ENCODE measurements at regions not wholly inside any gene's neighbourhood (a gene's known extent, or its start where the extent isn't known, plus 50 kb on each side); places are given as distances from the start of the nearest gene placed in this dataset.
A peak's percentile ranks its signal among the peaks of the same experiment; 100 is the strongest.
"Not testable (repeated sequence)": the region's sequence is repeated elsewhere in the genome, so short reads cannot be mapped to it uniquely, and the experiment has no call there.

DNA sequence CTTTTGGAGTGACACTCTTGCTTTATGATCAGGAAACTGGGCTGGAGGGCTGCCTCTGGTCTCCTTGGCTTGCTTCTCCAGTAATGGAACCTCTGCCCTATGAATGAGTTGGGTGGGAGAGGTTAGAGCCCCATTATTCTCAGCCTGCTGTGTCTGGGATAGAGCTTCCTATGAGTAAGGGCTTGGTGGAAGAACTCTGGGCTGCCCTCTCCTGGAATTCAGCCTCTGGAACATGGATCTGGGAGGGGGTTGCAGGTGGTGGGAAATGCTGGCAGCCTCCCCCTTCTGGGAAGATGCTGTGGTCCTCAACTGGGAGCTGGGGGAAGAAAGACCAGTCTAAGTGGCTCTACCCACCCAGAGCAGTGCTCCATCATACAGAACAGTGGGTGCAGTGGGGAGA, 81.8 kb upstream of the SYN3 start:
- DNase-seq, result no peak

DNA sequence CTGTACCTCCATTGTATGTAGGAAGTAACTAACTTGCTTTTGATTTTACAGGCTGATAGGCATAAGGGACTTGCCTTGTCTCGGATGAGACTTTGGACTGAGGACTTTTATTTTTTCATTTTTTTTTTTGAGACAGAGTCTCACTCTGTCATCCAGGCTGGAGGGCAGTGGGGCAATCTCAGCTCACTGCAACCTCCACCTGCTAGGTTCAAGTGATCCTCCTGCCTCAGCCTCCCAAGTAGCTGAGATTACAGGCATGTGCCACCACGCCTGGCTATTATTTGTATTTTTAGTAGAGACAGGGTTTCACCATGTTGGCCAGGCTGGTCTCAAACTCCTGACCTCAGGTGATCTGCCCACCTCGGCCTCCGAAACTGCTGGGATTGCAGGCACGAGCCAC, 80.2 kb upstream of the SYN3 start:
- DNase-seq, result not testable (repeated sequence)

DNA sequence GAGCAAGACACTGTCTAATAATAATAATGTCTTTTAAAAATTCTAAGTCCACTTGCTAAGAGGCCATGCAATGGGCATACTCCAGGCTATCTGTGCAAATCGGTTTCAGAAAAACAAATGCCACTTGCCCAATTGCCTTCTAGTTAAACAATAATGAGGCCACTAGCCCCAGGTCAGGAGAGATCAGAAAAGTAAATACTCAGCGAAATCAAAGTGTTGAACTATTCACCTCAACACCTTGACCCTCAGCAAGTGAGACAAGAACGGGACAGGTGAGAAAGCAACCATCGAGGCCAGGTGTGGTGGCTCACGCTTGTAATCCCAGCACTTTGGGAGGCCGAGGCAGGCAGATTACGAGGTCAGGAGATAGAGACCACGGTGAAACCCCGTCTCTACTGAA, 72.3 kb upstream of the SYN3 start:
- DNase-seq, result no peak

DNA sequence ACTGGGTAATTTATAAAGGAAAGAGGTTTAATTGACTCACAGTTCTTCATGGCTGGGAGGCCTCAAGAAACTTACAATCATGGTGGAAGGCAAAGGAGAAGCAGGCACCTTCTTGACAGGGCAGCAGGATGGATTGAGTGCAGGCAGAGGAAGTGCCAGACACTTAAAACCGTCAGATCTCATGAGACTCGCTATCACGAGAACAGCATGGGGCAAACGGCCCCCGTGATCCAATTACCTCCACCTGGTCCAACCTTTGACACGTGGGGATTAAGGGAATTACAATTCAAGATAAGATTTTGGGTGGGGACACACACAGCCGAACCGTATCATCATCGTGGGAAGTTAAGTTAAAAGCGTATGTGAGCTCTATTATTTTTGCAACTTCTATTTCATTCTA, 71.4 kb upstream of the SYN3 start:
- no peak for DNase-seq

DNA sequence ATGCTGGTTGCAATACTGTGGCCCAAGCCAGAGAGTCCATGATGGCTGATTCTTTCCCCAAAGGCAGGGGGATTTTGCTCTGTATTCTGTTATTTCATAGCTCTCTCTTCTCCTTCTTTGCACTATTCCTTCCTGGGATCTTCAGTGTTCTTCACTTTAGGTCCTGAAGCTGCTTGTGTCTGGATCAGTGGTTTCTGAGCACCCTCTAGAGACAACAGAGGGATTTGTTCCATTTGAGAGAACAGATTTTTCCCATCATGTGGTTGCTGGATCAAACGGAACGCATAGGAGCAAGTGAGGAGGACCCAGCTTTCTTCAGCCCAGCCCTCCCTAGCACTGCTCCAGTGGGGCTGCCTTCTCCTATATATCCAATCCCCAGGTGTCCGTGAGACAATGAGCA, 68.7 kb upstream of the SYN3 start:
- DNase-seq, result peak; percentile 21 to 67 (median 28)

DNA sequence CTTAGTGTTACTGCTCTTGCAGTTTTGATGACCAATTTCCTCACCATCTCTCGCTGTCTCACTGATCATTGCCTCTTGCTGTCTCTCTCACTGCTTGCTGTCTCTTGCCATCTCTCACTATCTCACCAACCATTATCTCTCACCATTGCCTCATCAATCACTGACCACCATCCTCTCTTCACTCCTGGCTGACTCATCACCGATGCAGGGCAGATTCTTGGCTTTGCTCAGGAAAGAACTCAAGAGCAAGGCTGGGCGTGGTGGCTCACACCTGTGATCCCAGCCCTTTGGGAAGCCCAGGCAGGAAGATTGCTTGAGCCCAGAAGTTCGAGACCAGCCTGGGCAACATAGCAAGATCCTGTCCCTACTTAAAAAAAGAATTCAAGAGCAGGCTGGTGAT, 66.3 kb upstream of the SYN3 start:
- DNase-seq, result no peak

DNA sequence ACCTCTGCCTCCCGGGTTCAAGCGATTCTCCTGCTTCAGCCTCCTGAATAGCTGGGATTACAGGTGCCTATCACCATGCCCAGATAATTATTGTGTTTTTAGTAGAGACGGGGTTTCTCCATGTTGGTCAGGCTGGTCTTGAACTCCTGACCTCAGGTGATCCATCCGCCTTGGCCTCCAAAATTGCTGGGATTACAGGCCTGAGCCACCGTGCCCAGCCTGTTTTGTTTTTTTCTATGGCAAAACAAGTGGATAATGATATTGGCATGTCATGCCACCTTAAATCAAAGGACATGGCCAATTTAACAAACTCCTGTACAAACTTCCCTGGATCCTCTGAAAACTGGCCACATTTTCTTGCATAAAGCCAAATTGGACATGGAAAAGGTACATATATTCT, 64.3 kb upstream of the SYN3 start:
- DNase-seq, result not testable (repeated sequence)

DNA sequence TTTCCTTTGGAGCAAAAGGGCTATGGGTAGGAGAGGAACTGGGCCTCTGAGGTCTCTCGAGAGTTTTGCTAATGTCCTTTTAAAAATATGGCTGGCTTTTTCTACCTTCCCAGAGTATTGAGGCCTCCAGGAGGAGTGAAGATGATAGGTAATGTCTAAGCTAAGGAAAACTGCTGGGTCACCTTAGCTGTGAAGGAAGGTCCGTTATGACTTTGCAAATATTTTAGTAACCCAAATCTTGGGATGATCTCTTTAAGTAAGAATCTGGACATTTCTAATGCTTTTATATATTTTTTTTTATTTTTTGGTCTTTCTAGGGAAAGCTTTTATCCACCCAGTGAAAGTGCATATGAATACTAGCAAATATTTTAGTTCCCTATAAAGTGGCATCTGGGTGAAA, 60.9 kb upstream of the SYN3 start:
- DNase-seq, result no peak

DNA sequence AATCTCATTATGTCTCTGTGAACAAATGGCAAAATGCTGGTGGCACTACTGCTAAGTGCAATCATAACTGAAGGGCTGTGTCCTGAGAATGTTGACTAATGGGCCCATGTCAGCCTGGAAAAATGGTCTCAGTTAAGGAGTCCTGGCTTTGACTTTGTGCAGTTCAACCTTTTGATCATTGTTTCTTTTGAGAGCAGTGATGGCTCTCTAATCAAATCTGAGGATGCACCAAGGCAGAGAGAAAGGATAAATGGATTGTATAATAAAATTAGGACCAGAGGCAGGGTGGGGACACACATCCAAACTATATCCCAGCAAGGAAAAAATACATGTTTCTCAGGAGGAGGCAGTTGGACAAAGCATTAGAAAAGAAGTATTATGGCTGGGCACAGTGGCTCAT, 59.6 kb upstream of the SYN3 start:
- DNase-seq, result no peak

DNA sequence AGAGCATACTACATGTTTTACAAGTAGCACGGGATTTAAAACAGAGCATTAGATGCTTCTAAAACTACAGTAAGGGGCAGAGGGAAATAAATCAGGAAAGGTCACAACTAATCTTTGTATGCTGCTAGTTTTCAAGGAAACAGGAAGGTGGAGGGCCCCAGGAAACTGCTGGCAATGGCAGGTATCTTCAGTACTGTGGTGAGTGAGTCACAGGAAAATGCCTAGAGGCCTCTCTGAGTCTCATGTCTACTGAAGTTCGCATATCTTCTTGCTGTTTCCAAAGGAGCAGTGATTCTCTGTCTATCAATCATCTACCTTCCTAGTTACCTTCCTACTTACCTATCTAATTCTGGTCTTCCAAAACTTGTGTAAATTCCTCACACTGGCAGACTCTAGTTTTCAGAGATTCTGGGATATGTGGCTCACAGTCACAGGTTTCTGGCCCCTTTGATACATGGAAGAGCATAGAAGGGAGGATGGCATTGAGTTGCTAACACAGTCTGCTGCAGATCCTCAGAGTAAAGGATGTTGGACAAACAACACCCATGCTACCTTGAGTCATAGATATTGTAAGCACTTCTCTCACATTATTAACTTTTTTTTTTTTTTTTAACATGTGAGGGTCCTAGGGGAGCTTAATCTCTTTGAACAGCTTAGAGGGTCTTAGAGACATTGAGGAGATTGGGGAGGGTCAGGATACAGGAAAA, 58.8 kb upstream of the SYN3 start:
- DNase-seq, result no peak

DNA sequence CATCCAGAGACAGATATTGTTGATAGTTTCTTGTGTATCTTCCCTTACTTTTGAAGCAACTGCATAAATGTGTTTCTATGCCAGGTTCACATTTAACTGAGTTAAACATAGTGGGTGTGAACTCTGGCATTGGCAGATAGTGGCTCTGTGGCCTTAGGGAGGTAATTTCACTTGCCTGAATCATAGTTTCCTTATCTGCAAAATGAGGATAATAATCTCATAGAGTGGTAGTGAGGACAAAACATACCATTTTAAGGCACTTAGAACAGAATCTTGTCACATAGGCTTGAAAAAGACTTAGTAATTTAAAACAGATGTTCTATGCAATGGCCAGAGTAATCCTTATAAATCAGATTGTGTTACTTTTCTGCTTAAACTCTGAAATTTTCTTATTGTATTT, 56.4 kb upstream of the SYN3 start:
- DNase-seq, result no peak

DNA sequence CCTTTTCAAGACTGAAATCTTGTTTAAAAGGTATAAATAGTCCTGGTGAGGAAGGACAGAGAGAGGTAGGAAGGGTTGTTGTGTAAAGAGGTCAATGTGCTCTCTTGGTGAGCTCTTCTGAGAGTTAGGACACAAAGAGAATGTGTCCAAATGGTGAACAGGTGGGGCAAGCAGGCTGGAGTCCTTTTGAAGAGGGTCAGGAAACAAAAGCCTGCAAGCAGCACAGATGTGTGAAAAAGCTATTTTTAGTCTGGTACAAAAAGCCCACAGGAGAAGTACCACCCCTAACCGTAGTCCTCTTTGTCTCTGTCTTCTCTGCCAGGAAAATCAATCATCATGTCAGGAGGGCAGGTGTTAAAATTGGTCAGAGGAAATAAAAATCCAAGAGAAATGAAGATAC, 54.4 kb upstream of the SYN3 start:
- DNase-seq, result peak; percentile 66 to 95 (median 67)

DNA sequence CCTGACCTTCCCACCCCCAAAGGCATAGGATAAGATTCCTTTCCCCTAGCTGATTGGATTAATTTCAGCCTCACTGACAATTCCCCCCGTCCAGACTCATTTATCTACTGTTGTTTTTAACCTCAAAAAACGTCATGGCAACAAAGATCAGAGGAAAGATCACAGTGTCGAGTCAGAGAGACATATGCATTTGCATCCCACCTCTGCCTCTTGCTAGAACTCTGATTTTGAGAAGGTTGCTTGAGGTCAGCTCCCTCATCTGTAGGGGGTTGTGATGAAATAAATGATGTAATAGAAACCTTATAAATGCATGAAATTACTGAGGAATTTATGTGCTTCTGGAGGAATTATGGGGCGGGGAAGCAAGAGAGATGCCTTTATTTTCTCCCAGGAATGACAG, 53.3 kb upstream of the SYN3 start:
- DNase-seq, result peak in 1 of 3 experiments; percentile 13

DNA sequence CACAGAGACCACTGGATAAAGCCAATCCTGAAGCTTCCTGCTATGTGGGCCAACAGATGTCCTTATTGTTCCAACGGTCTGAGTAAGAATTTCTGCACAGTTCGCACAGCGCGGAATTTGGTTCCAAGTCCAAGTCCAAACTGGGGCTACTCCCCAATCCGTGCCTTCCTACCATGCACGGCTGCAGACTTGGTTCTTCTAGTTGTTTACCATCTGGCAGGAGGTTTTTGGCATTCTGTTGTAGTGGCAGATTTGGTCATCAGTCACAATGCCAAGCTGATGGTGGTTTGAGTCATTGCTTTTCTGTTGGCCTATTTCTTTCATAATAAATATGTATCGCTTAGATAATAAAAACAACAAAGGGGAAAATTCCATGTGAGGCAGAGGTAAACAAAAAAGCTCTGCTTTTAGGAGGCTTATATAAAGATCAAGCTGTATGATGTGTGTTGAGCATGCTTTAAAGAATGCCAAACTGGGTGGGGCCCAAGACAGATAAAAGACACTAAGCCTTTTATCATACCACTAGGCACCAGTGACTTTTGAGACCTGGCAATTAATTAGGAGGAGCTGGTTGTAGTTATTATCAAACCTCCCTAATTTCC, 52.5 kb upstream of the SYN3 start:
- DNase-seq, result no peak

DNA sequence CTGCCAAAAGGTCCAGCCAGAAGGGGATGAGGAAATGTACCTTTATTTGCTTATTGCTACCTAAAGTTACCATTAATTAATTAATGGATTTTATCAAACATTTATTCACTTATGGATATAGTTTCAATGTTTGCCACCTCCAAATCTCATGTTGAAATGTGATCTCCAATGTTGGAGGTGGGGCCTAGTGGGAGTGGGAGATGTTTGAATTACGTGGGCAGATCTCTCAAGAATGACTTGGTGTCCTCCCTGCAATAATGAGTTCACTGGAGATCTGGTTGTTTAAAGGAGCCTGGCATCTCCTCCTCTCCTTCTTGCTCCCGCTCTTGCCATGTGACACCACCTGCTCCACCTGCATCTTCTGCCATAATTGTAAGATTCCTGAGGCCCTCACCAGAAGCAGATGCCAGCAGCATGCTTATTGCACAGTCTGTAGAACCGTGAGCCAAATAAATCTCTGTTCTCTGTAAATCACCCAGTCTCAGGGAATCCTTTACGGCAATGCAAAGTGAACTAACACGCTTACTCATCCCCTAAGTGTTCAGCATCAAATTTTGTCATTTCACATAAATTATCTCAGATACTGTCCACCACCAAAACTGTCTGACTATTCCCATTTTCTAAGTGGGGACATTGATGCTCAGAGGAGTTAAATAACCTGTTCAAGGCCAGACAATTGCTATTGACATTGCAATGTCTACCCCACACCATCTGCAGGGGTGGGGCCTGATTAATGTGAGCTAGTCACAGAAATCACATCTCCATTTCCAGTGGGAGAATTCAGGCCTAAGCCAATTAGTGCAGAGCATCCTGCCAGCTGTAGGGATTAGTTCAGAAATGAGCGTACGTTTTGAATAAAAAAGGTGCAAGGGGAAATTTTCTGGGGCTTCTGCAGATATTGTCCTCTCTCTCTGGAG, 51.6 kb upstream of the SYN3 start:
- peak in 1 of 3 experiments; percentile 6 for DNase-seq

DNA sequence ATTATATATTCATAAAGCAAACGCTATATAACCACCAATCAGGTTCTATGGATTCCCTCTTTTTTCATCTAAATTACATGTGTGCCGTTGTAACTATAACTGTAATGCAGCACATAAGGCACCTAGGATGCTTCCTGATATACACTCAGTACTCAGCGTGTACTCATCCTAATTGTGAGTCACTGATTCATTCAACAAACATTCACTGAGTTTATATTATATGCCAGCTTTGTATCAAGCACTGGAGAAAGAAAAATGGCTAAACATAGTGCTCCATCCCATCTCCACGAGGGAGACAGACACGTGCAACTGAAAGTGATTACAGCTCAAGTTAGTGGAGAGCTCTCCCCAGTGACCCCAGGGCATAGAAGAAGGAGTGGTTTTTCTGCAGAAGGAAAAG, 49.9 kb upstream of the SYN3 start:
- DNase-seq, result no peak

Data from NCI-H1417 (cell line).